IMR-90 (cell line): ENCODE measurements at regions not wholly inside any gene's neighbourhood (a gene's known extent, or its start where the extent isn't known, plus 50 kb on each side); places are given as distances from the start of the nearest gene placed in this dataset.
A peak's percentile ranks its signal among the peaks of the same experiment; 100 is the strongest.

Source experiments
- ATAC-seq: fragments of 200-7000 bp; cut with Tn5 transposase; 2 replicates; pipeline ENCODE4 v1.9.1; 2020; ENCODE audit warnings: low read depth, mild to moderate bottlenecking, moderate library complexity
- BruUV-seq: library from RNA; stranded (reverse); fragments of 400-500 nt; replicated peaks from 2 replicates; lab custom pipeline; 2021; lab: Mats Ljungman, UMichigan
- CTCF ChIA-PET: fragments of 300-600 bp; formaldehyde crosslinking; extraction: SDS; loops from one replicate; lab custom pipeline; 2021; ENCODE audit warnings: antibody characterized with exemption; lab: Yijun Ruan, JAX
- POLR2A ChIA-PET: fragments of 300-600 bp; sonication (Branson Sonifier 250); formaldehyde crosslinking; loops from one replicate; lab custom pipeline; 2022; ENCODE audit warnings: antibody characterized with exemption; ENCODE audit not compliant: unreplicated experiment; lab: Charles Lee
- DNase-seq: peaks from one replicate; pipeline ENCODE4 v3.0.0; 2013
- H2AFZ ChIP-seq: replicated peaks from 2 replicates; pipeline ENCODE3; 2013; ENCODE audit warnings: low read length, mild to moderate bottlenecking; ENCODE audit not compliant: poor library complexity
- H2AK5ac ChIP-seq: 2 replicates; pipeline ENCODE4 v1.6.1; 2013; ENCODE audit warnings: low read depth, low read length, inconsistent platforms
- H2AK9ac ChIP-seq: replicated peaks from 2 replicates; pipeline ENCODE3; 2013; ENCODE audit warnings: mild to moderate bottlenecking, low read depth, low read length, moderate library complexity; ENCODE audit not compliant: poor library complexity
- H2BK120ac ChIP-seq: 2 replicates; pipeline ENCODE4 v1.6.1; 2013; ENCODE audit warnings: low read depth, low read length, inconsistent platforms
- H2BK15ac ChIP-seq: 3 replicates; pipeline ENCODE4 v1.6.1; 2013; ENCODE audit warnings: low read depth, low read length, inconsistent platforms
- H2BK20ac ChIP-seq: 2 replicates; pipeline ENCODE4 v1.6.1; 2013; ENCODE audit warnings: low read depth, mild to moderate bottlenecking, inconsistent platforms, low read length, moderate library complexity
- H2BK5ac ChIP-seq: 2 replicates; pipeline ENCODE4 v1.6.1; 2013; ENCODE audit warnings: mild to moderate bottlenecking, low read depth, low read length, inconsistent platforms; ENCODE audit not compliant: poor library complexity, severe bottlenecking
- H3K14ac ChIP-seq: replicated peaks from 2 replicates; pipeline ENCODE4 v1.6.1; 2013; ENCODE audit warnings: low read depth, low read length, inconsistent platforms
- H3K18ac ChIP-seq: 2 replicates; pipeline ENCODE4 v1.6.1; 2013; ENCODE audit warnings: low read depth, low read length, control low read depth
- H3K23ac ChIP-seq: 2 replicates; pipeline ENCODE4 v1.6.1; 2013; ENCODE audit warnings: low read depth, low read length, inconsistent platforms
- H3K27ac ChIP-seq: 2 replicates; pipeline ENCODE4 v1.5.1; 2013; ENCODE audit warnings: mild to moderate bottlenecking, control low read depth, low read length; ENCODE audit not compliant: insufficient read depth
- H3K27me3 ChIP-seq: 2 replicates; pipeline ENCODE4 v1.6.1; 2013; ENCODE audit warnings: low read length; ENCODE audit not compliant: control insufficient read depth, insufficient read depth
- H3K36me3 ChIP-seq: 2 replicates; pipeline ENCODE4 v1.6.1; 2013; ENCODE audit warnings: low read length, mixed read lengths; ENCODE audit not compliant: control insufficient read depth, insufficient read depth
- H3K4ac ChIP-seq: 2 replicates; pipeline ENCODE4 v1.6.1; 2013; ENCODE audit warnings: low read depth, low read length, inconsistent platforms
- H3K4me1 ChIP-seq: 2 replicates; pipeline ENCODE4 v1.6.1; 2013; ENCODE audit warnings: low read length, mixed read lengths; ENCODE audit not compliant: control insufficient read depth, insufficient read depth
- H3K4me2 ChIP-seq: 2 replicates; pipeline ENCODE4 v1.6.1; 2013; ENCODE audit warnings: low read depth, mild to moderate bottlenecking, control low read depth, low read length, moderate library complexity
- H3K4me3 ChIP-seq: 2 replicates; pipeline ENCODE4 v1.5.1; 2013; ENCODE audit warnings: low read depth, mild to moderate bottlenecking, control low read depth, low read length, moderate library complexity; ENCODE audit not compliant: insufficient read depth
- H3K56ac ChIP-seq: 2 replicates; pipeline ENCODE4 v1.6.1; 2013; ENCODE audit warnings: low read length, inconsistent platforms; ENCODE audit not compliant: insufficient read depth; ENCODE audit errors: extremely low read depth
- H3K79me1 ChIP-seq, 2 experiments: 2 replicates each; pipeline ENCODE4 v1.6.1; 2013; ENCODE audit warnings: low read length in 2 of 2, inconsistent platforms in 1 of 2, low read depth in 1 of 2
- H3K9ac ChIP-seq: 2 replicates; pipeline ENCODE4 v1.6.1; 2013; ENCODE audit warnings: low read depth, low read length, control low read depth
- H3K9me1 ChIP-seq: 2 replicates; pipeline ENCODE4 v1.6.1; 2013; ENCODE audit warnings: low read length, inconsistent platforms; ENCODE audit not compliant: insufficient read depth
- H3K9me3 ChIP-seq: 2 replicates; pipeline ENCODE4 v1.6.1; 2013; ENCODE audit warnings: low read length; ENCODE audit not compliant: control insufficient read depth, insufficient read depth
- H4K20me1 ChIP-seq: 2 replicates; pipeline ENCODE4 v1.6.1; 2013; ENCODE audit warnings: low read length, inconsistent platforms; ENCODE audit not compliant: insufficient read depth
- H4K5ac ChIP-seq: 2 replicates; pipeline ENCODE4 v1.6.1; 2013; ENCODE audit warnings: mild to moderate bottlenecking, low read depth, low read length, control low read depth
- H4K8ac ChIP-seq, 2 experiments: 2 replicates each; pipeline ENCODE4 v1.6.1; 2013; ENCODE audit warnings: low read depth in 2 of 2, low read length in 2 of 2, control low read depth in 1 of 2, inconsistent platforms in 1 of 2
- H4K91ac ChIP-seq: 2 replicates; pipeline ENCODE4 v1.6.1; 2013; ENCODE audit warnings: low read depth, low read length, inconsistent platforms; ENCODE audit not compliant: insufficient read depth
- BHLHE40 ChIP-seq: fragments of 150-350 bp; IDR thresholded peaks from 2 replicates; pipeline ENCODE4 v1.6.1; 2016; ENCODE audit warnings: mild to moderate bottlenecking, low read depth, low read length
- CEBPB ChIP-seq: IDR thresholded peaks from 2 replicates; pipeline ENCODE4 v1.6.1; 2012; ENCODE audit warnings: low read depth, low read length, improper control_type of control experiment
- CHD1 ChIP-seq: IDR thresholded peaks from 2 replicates; pipeline ENCODE4 v1.6.1; 2012; ENCODE audit warnings: low read depth, low read length, improper control_type of control experiment
- FOS ChIP-seq: fragments of 150-350 bp; IDR thresholded peaks from 2 replicates; pipeline ENCODE4 v1.6.1; 2016; ENCODE audit warnings: low read depth, low read length
- MAFK ChIP-seq: IDR thresholded peaks from 2 replicates; pipeline ENCODE4 v1.6.1; 2012; ENCODE audit warnings: low read depth, low read length, improper control_type of control experiment
- MAZ ChIP-seq: IDR thresholded peaks from 2 replicates; pipeline ENCODE4 v1.6.1; 2012; ENCODE audit warnings: low read depth, mild to moderate bottlenecking, low read length, improper control_type of control experiment, moderate library complexity, borderline replicate concordance
- MXI1 ChIP-seq: IDR thresholded peaks from 2 replicates; pipeline ENCODE4 v1.6.1; 2012; ENCODE audit warnings: low read depth, mild to moderate bottlenecking, low read length, moderate library complexity, borderline replicate concordance
- NFE2L2 ChIP-seq: fragments of 150-350 bp; IDR thresholded peaks from 2 replicates; pipeline ENCODE4 v1.6.1; 2016; ENCODE audit warnings: low read depth, mild to moderate bottlenecking, low read length
- POLR2A ChIP-seq: IDR thresholded peaks from 2 replicates; pipeline ENCODE4 v1.6.1; 2012; ENCODE audit warnings: mild to moderate bottlenecking, low read depth, low read length
- RAD21 ChIP-seq: IDR thresholded peaks from 2 replicates; pipeline ENCODE4 v1.6.1; 2012; ENCODE audit warnings: low read length, improper control_type of control experiment
- RCOR1 ChIP-seq: IDR thresholded peaks from 2 replicates; pipeline ENCODE4 v1.6.1; 2012; ENCODE audit warnings: mild to moderate bottlenecking, low read length, improper control_type of control experiment; ENCODE audit not compliant: insufficient replicate concordance
- RFX5 ChIP-seq: IDR thresholded peaks from 2 replicates; pipeline ENCODE4 v1.8.0; 2012; ENCODE audit warnings: low read depth, mild to moderate bottlenecking, low read length, moderate library complexity
- SMC3 ChIP-seq: fragments of 150-350 bp; IDR thresholded peaks from 2 replicates; pipeline ENCODE4 v1.6.1; 2016; ENCODE audit warnings: low read depth, mild to moderate bottlenecking, antibody characterized with exemption, low read length, moderate library complexity
- WGBS, 2 experiments: methylation state at CpG; one replicate each; pipeline versions ENCODE4 v1.1.5 to v1.1.7; 2013; ENCODE audit warnings: missing lambda C conversion rate in 2 of 2; ENCODE audit not compliant: insufficient read length in 1 of 2; ENCODE audit errors: extremely low coverage in 2 of 2; 5-methylcytosine and 5-hydroxymethylcytosine counted together
- dilution Hi-C: fragments of 300-500 bp; cut with HindIII; formaldehyde crosslinking; loops from one replicate; pipeline ENCODE4 v1.14.3; 2018; ENCODE audit warnings: low sequenced_read_pairs; ENCODE audit not compliant: unreplicated experiment
- in situ Hi-C: fragments of 300-500 bp; cut with MboI; formaldehyde crosslinking; loops from 3 replicates; pipeline ENCODE4 v1.14.3; 2019; ENCODE audit warnings: low sequenced_read_pairs, inconsistent platforms, mixed read lengths
- intact Hi-C: fragments of 100-400 bp; cut with micrococcal nuclease; formaldehyde crosslinking; loops from 2 replicates; pipeline ENCODE4 v1.10.0; 2022
- TF ChIP-seq, protein P1 (sequence below): fragments of 150-350 bp; IDR thresholded peaks from 2 replicates; pipeline ENCODE4 v1.6.1; 2016; ENCODE audit warnings: low read depth, mild to moderate bottlenecking, low read length, moderate library complexity, borderline replicate concordance
- TF ChIP-seq, protein P2 (sequence below): conservative IDR thresholded peaks from 2 replicates; pipeline ENCODE4 v1.5.1; 2012; ENCODE audit warnings: mild to moderate bottlenecking, low read depth, low read length, improper control_type of control experiment
- TF ChIP-seq, protein P3 (sequence below): fragments of 150-350 bp; IDR thresholded peaks from 2 replicates; pipeline ENCODE4 v1.6.1; 2017; ENCODE audit warnings: mild to moderate bottlenecking, antibody characterized with exemption, low read length, low read depth

DNA sequence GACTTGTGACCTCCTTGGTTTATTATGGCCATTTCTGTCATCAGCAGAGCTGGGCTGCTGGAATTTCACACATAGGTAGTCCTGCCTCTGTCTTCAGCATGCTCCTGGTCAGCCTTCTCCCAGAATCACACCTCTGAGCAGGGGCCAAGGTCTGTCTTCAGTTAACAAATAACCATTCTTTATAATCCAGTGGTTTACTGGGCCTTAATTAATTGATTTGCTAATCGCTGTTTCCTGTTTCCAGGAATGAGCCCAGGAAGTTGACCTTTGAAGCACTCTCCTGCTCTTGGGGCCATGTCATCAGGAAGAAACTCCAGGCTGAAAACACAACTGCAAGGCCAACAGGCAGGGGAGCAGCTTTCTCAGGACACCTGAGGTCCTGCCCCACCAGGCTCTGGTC lies 278.5 kb downstream of the SRBD1 start:
- H2AK9ac ChIP-seq: no peak overlapping the region
- intact Hi-C loops: loop anchor here (10.0 kb wide), 1 partner anchor 208 kb away; no protein-coding TSS in a partner anchor
- no peaks in the 10 kb centered on the region for H3K79me1 ChIP-seq
- H4K91ac ChIP-seq: no peak overlapping the region
- peaks cover 18% of the 10 kb centered on the region for H3K27me3 ChIP-seq
- no peak for TF ChIP-seq CHD1
- no peak for TF ChIP-seq POLR2A
- TF ChIP-seq, protein P1, sequence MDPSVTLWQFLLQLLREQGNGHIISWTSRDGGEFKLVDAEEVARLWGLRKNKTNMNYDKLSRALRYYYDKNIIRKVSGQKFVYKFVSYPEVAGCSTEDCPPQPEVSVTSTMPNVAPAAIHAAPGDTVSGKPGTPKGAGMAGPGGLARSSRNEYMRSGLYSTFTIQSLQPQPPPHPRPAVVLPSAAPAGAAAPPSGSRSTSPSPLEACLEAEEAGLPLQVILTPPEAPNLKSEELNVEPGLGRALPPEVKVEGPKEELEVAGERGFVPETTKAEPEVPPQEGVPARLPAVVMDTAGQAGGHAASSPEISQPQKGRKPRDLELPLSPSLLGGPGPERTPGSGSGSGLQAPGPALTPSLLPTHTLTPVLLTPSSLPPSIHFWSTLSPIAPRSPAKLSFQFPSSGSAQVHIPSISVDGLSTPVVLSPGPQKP: no peak
- no peak for TF ChIP-seq RCOR1
- TF ChIP-seq CEBPB: no peak
- no peak for TF ChIP-seq RAD21
- no peak for TF ChIP-seq MAZ
- no peak for TF ChIP-seq MXI1
- TF ChIP-seq NFE2L2: no peak
- TF ChIP-seq FOS: no peak
- TF ChIP-seq, protein P2, sequence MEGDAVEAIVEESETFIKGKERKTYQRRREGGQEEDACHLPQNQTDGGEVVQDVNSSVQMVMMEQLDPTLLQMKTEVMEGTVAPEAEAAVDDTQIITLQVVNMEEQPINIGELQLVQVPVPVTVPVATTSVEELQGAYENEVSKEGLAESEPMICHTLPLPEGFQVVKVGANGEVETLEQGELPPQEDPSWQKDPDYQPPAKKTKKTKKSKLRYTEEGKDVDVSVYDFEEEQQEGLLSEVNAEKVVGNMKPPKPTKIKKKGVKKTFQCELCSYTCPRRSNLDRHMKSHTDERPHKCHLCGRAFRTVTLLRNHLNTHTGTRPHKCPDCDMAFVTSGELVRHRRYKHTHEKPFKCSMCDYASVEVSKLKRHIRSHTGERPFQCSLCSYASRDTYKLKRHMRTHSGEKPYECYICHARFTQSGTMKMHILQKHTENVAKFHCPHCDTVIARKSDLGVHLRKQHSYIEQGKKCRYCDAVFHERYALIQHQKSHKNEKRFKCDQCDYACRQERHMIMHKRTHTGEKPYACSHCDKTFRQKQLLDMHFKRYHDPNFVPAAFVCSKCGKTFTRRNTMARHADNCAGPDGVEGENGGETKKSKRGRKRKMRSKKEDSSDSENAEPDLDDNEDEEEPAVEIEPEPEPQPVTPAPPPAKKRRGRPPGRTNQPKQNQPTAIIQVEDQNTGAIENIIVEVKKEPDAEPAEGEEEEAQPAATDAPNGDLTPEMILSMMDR: no peak
- no peak for TF ChIP-seq SMC3
- no peak for TF ChIP-seq RFX5
- no peak for TF ChIP-seq MAFK
- TF ChIP-seq, protein P3, sequence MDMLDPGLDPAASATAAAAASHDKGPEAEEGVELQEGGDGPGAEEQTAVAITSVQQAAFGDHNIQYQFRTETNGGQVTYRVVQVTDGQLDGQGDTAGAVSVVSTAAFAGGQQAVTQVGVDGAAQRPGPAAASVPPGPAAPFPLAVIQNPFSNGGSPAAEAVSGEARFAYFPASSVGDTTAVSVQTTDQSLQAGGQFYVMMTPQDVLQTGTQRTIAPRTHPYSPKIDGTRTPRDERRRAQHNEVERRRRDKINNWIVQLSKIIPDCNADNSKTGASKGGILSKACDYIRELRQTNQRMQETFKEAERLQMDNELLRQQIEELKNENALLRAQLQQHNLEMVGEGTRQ: no peak
- TF ChIP-seq BHLHE40: no peak
- no peak overlapping the region for H2BK5ac ChIP-seq
- H2BK120ac ChIP-seq: no peak overlapping the region
- H2BK15ac ChIP-seq: no peak overlapping the region
- in situ Hi-C loops: no loop called here
- no peaks in the 10 kb centered on the region for H4K20me1 ChIP-seq
- H3K9me1 ChIP-seq: no peaks in the 10 kb centered on the region; the same call in 1 of the 2 replicates
- ATAC-seq: no peak
- CTCF ChIA-PET: no interaction called here
- no peak overlapping the region for H3K9ac ChIP-seq
- peak overlapping the region; percentile 54 for H2AFZ ChIP-seq
- no peak overlapping the region for H2BK20ac ChIP-seq
- H4K5ac ChIP-seq: no peak overlapping the region
- H2AK5ac ChIP-seq: no peak overlapping the region
- H3K4me1 ChIP-seq: peaks cover 4% of the 10 kb centered on the region; the same call in 1 of the 2 replicates
- H3K14ac ChIP-seq: no peak overlapping the region
- H4K8ac ChIP-seq: no peak overlapping the region
- DNase-seq: no peak
- no peak overlapping the region for H3K4ac ChIP-seq
- no peak overlapping the region for H3K56ac ChIP-seq
- no peak overlapping the region for H3K4me3 ChIP-seq
- BruUV-seq: no TSS peak
- POLR2A ChIA-PET: no interaction called here
- dilution Hi-C loops: no loop called here
- 50% methylated on average over 1 of the region's 1 CpG; no CpG with 5 or more reads in 1 of the 2 experiments for WGBS, 2 experiments
- no peaks in the 10 kb centered on the region; the same call in 1 of the 2 replicates for H3K9me3 ChIP-seq
- no peak overlapping the region for H3K27ac ChIP-seq
- no peak overlapping the region for H3K23ac ChIP-seq
- no peak overlapping the region for H3K4me2 ChIP-seq
- H3K18ac ChIP-seq: no peak overlapping the region
- no peaks in the 10 kb centered on the region for H3K36me3 ChIP-seq
